A549 (cell line): ENCODE measurements at regions not wholly inside any gene's neighbourhood (a gene's known extent, or its start where the extent isn't known, plus 50 kb on each side); places are given as distances from the start of the nearest gene placed in this dataset.

Source experiments
- CTCF ChIP-seq: fragments of >200 bp; sonication (Bioruptor Twin); formaldehyde crosslinking; IDR thresholded peaks from 3 replicates; pipeline ENCODE4 v1.5.1; 2016
- NFE2L2 ChIP-seq: fragments of 150-350 bp; conservative IDR thresholded peaks from 2 replicates; pipeline ENCODE4 v1.6.1; 2014; ENCODE audit warnings: low read length
- RAD21 ChIP-seq, 2 experiments: fragments of >200 bp in 1 of 2; sonication (Bioruptor Twin) in 1 of 2; formaldehyde crosslinking in 1 of 2; IDR thresholded peaks in 1 of 2; conservative IDR thresholded peaks in 1 of 2; 2 replicates in 1 of 2; 3 replicates in 1 of 2; pipeline ENCODE4 v1.6.1; 2012 to 2018; ENCODE audit warnings: inconsistent platforms in 1 of 2
- USF2 ChIP-seq: fragments of 450-650 bp; IDR thresholded peaks from 2 replicates; pipeline ENCODE4 v1.6.1; 2014; ENCODE audit warnings: antibody characterized with exemption

- TF ChIP-seq RAD21 (conservative IDR thresholded peaks at IDR 0.05 in 1 of 2, IDR thresholded peaks at IDR 0.05 in 1 of 2) (no peak), CTCF (no peak), NFE2L2 (no peak), USF2 (no peak)
Observed at GRCh38 chr13:18943273-18943672, 238.4 kb downstream of the TUBA3C start.
